GM18861 (cell line): ENCODE measurements at regions not wholly inside any gene's neighbourhood (a gene's known extent, or its start where the extent isn't known, plus 50 kb on each side); places are given as distances from the start of the nearest gene placed in this dataset.

Experiments used
- ATAC-seq: cut with Tn5 transposase; IDR thresholded peaks from one replicate; pipeline ENCODE4 v1.9.1; 2021; ENCODE audit not compliant: unreplicated experiment

- ATAC-seq, result no peak
These were observed 793.8 kb downstream of the PLA2G4A start for GRCh38 chr1:187622545-187622944.

GRCh38 chr1:187624812-187625545, 796.2 kb downstream of the PLA2G4A start:
- no peak for ATAC-seq

- ATAC-seq, result no peak
These were observed 797.3 kb downstream of the PLA2G4A start for GRCh38 chr1:187626056-187626455.

GRCh38 chr1:187627516-187627915, 798.8 kb downstream of the PLA2G4A start:
- no peak for ATAC-seq

- ATAC-seq, result no peak
These were observed 800.3 kb downstream of the PLA2G4A start for GRCh38 chr1:187629075-187629474.

GRCh38 chr1:187630653-187631380, 802.1 kb downstream of the PLA2G4A start:
- no peak for ATAC-seq

GRCh38 chr1:187631381-187631675, 802.6 kb downstream of the PLA2G4A start:
- no peak for ATAC-seq

GRCh38 chr1:187631984-187632383, 803.2 kb downstream of the PLA2G4A start:
- ATAC-seq, result no peak

GRCh38 chr1:187634940-187635339, 806.2 kb downstream of the PLA2G4A start:
- ATAC-seq, result no peak

GRCh38 chr1:187638733-187639434, 810.1 kb downstream of the PLA2G4A start:
- ATAC-seq, result no peak

- no peak for ATAC-seq
These were observed 812.3 kb downstream of the PLA2G4A start for GRCh38 chr1:187641015-187641414.

- ATAC-seq, result no peak
These were observed 812.7 kb downstream of the PLA2G4A start for GRCh38 chr1:187641463-187641862.

GRCh38 chr1:187641907-187642306, 813.2 kb downstream of the PLA2G4A start:
- ATAC-seq, result no peak

- no peak for ATAC-seq
These were observed 816.9 kb downstream of the PLA2G4A start for GRCh38 chr1:187645651-187646050.

- no peak for ATAC-seq
These were observed 817.9 kb downstream of the PLA2G4A start for GRCh38 chr1:187646536-187647107.

GRCh38 chr1:187648091-187648490, 819.3 kb downstream of the PLA2G4A start:
- no peak for ATAC-seq

- no peak for ATAC-seq
These were observed 825.9 kb downstream of the PLA2G4A start for GRCh38 chr1:187654635-187655034.

- no peak for ATAC-seq
These were observed 826.4 kb downstream of the PLA2G4A start for GRCh38 chr1:187655104-187655503.

GRCh38 chr1:187665483-187665882, 836.7 kb downstream of the PLA2G4A start:
- no peak for ATAC-seq

GRCh38 chr1:187680823-187681222, 852.1 kb downstream of the PLA2G4A start:
- no peak for ATAC-seq

- ATAC-seq, result no peak
These were observed 853.4 kb downstream of the PLA2G4A start for GRCh38 chr1:187682112-187682511.

GRCh38 chr1:187685333-187685732, 856.6 kb downstream of the PLA2G4A start:
- ATAC-seq, result no peak
